Mucosa of descending colon (tissue), 3 donors: ENCODE measurements at regions not wholly inside any gene's neighbourhood (a gene's known extent, or its start where the extent isn't known, plus 50 kb on each side); places are given as distances from the start of the nearest gene placed in this dataset.

Experiments used
- ATAC-seq: fragments of 200-7000 bp; cut with Tn5 transposase; one replicate; pipeline ENCODE4 v1.9.1; 2020; ENCODE audit warnings: mild to moderate bottlenecking, moderate library complexity
- DNase-seq, 3 donors: peaks; one replicate each; pipeline ENCODE4 v3.0.0-alpha.2; 2020
- H3K36me3 ChIP-seq: fragments of 200-600 bp; one replicate; pipeline ENCODE4 v1.8.0; 2021; ENCODE audit warnings: low read depth, mild to moderate bottlenecking
- H3K4me1 ChIP-seq: fragments of 200-600 bp; one replicate; pipeline ENCODE4 v1.8.0; 2021; ENCODE audit warnings: low read depth, mild to moderate bottlenecking
- H3K4me3 ChIP-seq: fragments of 200-600 bp; one replicate; pipeline ENCODE4 v1.8.0; 2021; ENCODE audit warnings: mild to moderate bottlenecking
- H3K9me3 ChIP-seq: fragments of 200-600 bp; one replicate; pipeline ENCODE4 v1.8.0; 2021; ENCODE audit warnings: mild to moderate bottlenecking
- CTCF ChIP-seq: fragments of 200-600 bp; IDR thresholded peaks from one replicate; pipeline ENCODE4 v1.8.0; 2022; ENCODE audit warnings: antibody characterized with exemption, mild to moderate bottlenecking
- intact Hi-C, 2 donors: fragments of 100-400 bp; cut with DNase I in 1 of 2; cut with micrococcal nuclease in 1 of 2; formaldehyde crosslinking; loops; one replicate each; pipeline versions ENCODE4 v1.11.0 to v1.11.1; 2022; cut with DNase I, micrococcal nuclease
- donor health status: DM: no; HTN: no; CAD: no; lungs with moderate emphysema.
- donor health status: DM: no; HTN: no; CAD: no.
- donor health status: DM: no; HTN: yes; CAD: no.

DNA sequence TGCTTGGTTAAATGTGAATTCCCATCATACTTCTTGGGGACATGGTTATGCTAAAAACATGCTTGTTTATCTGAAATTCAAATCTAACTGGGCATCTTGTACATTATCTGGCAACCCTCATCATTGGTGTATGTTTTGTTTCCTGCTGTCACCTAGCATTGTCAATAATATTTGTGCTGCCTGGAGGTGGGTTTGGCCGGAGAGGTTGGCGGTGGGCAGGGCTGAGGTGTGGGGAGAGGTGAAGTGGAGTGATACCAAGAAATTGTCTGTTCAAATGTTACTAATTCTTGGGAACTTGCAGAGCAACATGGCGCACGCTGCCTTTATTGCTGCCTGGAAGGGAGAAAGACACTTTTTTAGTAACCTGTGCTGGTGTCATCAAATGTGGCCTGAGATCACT, 280.5 kb downstream of the VRK1 start:
- Histone ChIP-seq H3K9me3 (no peaks in the 10 kb centered on the region), H3K36me3 (no peaks in the 10 kb centered on the region), H3K4me1 (no peaks in the 10 kb centered on the region), H3K4me3 (no peak overlapping the region)
- intact Hi-C loops, result no loop called here
- ATAC-seq, result no peak
- DNase-seq, result no peak
- no peak for TF ChIP-seq CTCF

DNA sequence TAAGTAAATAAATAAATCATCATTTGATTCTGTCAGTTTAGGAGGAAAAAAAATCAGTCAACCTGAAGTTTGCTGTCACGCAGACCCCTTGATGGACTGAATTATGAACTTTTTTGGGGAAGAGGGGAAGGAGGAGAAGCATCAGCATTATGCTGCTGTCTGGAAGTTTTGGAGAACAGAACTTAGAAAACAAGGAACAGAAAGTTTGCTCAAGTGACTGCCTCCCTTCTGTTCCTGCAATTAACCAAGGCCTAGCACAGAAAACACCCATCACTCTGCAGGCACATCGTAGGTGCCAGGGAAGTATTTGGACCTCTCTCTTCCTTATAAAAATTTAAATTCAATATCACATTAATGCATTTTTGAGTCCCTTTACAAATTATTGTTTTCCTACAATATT, 283.8 kb downstream of the VRK1 start:
- DNase-seq (no peak), ATAC-seq (no peak)
- Histone ChIP-seq H3K36me3 (no peaks in the 10 kb centered on the region), H3K4me3 (no peak overlapping the region), H3K4me1 (no peaks in the 10 kb centered on the region), H3K9me3 (no peaks in the 10 kb centered on the region)
- TF ChIP-seq CTCF, result no peak
- intact Hi-C loops, result no loop called here

DNA sequence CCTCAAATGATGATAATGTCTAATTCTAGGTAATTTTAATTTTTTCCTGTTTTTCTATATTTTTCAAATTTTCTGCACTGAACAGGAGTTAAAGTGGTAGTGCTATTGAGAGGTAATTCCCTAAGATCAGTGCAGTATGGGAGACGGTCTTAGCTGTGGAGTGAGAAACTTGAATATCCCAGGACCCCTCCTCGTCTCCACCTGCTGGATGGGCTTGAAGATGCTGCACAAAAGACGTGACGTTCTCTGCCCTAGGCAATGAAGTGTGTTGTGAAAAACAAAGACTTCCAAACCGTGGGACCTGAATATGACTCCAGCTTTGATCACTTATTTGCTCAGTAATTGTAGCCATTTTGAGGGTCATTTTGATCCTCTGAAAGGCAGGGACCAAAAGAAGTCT, 298.1 kb downstream of the VRK1 start:
- Histone ChIP-seq H3K4me3 (no peak overlapping the region), H3K4me1 (no peaks in the 10 kb centered on the region), H3K9me3 (no peaks in the 10 kb centered on the region), H3K36me3 (no peaks in the 10 kb centered on the region)
- intact Hi-C loops, result no loop called here
- ATAC-seq (no peak), DNase-seq (no peak)
- no peak for TF ChIP-seq CTCF

- no peak overlapping the region for H3K4me3 ChIP-seq
- no peaks in the 10 kb centered on the region for H3K9me3 ChIP-seq
- DNase-seq (no peak), ATAC-seq (no peak)
- intact Hi-C loops, result no loop called here
- H3K36me3 ChIP-seq, result no peaks in the 10 kb centered on the region
- H3K4me1 ChIP-seq, result no peaks in the 10 kb centered on the region
- no peak for TF ChIP-seq CTCF
Observed at GRCh38 chr14:97097296-97097695, 300.1 kb downstream of the VRK1 start.

GRCh38 chr14:97100306-97100705, 303.1 kb downstream of the VRK1 start:
- no peaks in the 10 kb centered on the region for H3K4me1 ChIP-seq
- no peaks in the 10 kb centered on the region for H3K36me3 ChIP-seq
- DNase-seq, result no peak
- H3K4me3 ChIP-seq, result no peak overlapping the region
- H3K9me3 ChIP-seq, result no peaks in the 10 kb centered on the region
- no peak for TF ChIP-seq CTCF
- intact Hi-C loops, result no loop called here
- ATAC-seq, result no peak

DNA sequence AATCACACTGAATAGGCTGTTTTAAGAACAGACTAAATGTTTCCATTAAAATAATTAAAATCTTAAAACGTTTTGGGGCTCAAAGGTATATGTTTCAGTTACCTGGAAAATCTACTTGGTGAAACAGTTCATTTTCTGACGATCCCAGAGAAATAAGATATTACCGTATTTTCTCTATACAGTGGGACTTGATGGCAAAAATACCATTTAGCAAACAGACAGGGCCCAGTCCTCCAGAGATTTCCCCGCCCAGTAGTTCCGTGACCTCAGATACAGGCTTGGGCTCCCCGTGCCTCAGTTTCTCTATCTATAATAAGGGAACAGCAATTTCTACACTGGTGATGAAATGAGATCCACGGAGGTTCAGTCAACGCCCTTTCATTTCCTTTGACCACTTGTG, 304.4 kb downstream of the VRK1 start:
- Histone ChIP-seq H3K4me1 (no peaks in the 10 kb centered on the region), H3K4me3 (no peak overlapping the region), H3K9me3 (no peaks in the 10 kb centered on the region), H3K36me3 (no peaks in the 10 kb centered on the region)
- ATAC-seq, result no peak
- no peak for DNase-seq
- intact Hi-C loops, result no loop called here
- no peak for TF ChIP-seq CTCF
